Hypothalamus (tissue), 51 donors: ENCODE measurements at regions not wholly inside any gene's neighbourhood (a gene's known extent, or its start where the extent isn't known, plus 50 kb on each side); places are given as distances from the start of the nearest gene placed in this dataset.

Source experiments
- DNase-seq, 51 donors: peaks; one replicate each; lab custom pipeline; 2025; lab: John Stamatoyannopoulos, UW

GRCh38 chr16:85424260-85425073, 188.7 kb upstream of the GSE1 start:
- peak in 4 of 51 donors; percentile 16 to 29 (median 27) for DNase-seq

- no peak for DNase-seq
Measured at GRCh38 chr16:85425074-85425662, 188.0 kb upstream of the GSE1 start.

DNA sequence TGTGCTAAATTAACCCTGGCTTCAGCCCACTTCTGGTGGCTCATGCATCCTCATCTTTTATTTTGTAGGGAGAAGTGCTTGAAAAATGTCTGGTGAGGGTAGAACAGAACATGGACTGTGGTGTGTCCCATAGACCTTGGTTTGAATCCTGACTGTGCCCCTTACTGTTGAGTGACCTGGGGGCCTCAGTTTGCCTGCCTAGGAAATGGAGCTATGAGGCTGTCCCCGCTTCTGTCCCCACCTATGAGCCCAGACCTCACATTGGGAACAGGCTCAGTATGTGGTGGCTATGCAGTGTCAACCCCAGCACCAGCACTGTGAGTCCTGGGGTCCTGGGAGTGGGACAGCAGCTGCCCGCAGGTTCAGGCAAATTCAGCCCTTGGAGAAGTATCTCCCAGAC, 186.3 kb upstream of the GSE1 start:
- no peak for DNase-seq

- peak in 3 of 51 donors; percentile 20 to 33 (median 31) for DNase-seq
Measured at GRCh38 chr16:85428168-85428898, 184.8 kb upstream of the GSE1 start.

DNA sequence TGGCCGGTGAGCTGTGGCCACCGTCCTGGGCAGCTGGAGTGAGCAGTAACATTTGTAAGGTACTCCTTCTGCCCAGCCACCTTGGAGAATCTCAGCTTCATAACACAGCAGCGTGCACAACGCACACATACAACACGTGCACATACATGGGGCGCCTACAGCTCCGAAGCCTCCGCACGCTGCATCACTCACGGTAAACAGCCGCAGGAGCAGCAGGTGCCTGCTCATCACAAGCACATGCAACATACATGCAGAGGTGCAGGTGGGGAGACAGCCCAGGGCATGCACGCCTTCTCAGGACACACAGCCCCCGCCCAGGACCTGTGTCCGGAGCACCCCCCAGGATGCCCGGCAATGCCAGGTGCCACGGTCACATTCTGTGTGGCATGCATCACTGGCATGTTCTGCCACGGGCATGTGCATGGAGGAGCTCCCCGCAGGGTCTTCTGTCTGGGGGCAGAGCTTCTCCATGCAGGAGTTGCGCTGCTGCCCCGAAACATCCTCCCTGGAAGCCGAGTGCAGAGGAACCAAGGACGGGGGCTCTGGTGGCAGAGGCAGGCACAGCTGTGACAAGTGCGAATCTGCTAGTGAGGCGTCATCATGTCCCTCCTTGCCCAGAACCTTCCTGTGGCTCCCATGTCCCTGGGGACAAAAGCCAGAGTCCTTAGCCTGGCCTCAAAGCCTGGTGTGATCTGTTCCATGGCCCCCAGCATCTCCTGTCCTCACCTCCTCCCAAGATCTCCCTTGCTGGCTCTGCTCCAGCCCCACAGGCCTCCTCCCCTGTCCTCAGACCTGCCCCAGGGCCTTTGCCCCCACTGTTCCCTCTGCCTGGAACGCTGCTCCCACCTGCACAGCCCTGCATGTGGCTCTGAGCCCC, 184.0 kb upstream of the GSE1 start:
- no peak for DNase-seq

DNA sequence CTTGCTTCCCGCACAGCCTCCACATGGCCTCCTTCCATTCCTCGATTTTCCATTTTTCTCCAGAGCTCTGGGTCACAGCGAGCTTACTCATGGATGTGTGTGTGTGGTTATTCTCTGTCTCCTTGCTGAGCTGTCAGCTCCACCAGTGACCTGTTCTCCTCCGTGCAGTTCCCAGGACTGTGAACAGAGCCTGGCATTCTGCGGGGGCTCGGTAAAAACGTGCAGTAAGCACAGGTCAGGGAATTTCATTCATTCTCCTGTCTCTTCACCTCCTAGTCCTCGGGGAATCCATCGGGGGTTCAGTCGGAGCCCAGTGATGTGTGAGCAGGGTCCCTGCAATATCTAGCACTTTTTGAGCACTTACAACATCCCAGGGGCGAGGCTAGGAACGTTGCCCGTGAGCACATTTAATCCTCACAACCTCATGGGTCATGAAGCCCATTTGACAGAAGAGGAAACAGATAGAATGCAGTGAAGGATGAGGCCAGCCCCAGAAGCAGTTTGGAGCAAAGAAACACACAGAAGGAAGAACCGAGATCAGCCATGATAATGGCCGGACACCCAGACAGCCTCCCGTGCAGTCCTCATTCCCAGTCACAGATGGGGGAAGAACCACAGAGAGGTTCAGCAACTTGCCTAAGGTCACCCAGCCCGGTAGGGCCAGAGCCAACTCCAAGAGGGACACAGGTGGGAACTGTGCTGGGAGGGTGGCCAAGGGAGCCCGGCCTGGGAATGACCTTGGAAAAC, 183.2 kb upstream of the GSE1 start:
- no peak for DNase-seq

- DNase-seq, result no peak
Measured at GRCh38 chr16:85430523-85431421, 182.3 kb upstream of the GSE1 start.

DNA sequence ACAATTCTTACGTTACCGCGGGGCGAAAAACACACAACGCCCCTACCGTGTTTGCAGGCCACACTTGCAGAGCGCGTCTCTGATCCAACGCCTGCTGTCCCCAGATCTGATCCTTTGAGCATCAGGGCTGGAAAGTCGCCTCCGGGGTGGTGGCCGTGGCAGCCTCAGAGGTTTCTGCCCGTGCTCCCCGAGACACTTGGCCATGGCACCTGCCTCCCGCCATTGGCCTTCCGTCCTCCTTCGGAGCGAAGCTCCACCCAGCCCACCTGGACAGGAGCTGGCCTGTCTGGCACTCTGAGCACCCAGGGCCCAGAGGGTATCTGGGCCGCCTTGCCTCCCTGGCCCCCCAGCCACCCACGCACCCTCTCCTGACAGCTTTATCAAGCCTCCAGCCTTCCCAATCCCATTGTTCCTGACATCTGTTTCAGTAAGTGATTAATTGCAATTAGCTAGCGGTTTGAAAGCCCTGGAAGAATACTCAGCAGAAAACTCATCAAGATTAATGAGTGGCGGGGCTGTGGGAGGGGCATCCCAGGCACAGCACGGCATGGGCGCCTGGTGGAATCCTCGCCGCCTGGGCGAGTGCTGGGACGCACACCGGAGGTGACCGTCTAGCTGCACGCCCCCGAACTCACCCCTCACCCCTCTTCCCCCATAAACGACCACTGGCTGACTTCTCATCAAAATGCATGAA, 181.5 kb upstream of the GSE1 start:
- DNase-seq, result no peak

GRCh38 chr16:85432606-85433005, 180.5 kb upstream of the GSE1 start:
- DNase-seq, result no peak

DNA sequence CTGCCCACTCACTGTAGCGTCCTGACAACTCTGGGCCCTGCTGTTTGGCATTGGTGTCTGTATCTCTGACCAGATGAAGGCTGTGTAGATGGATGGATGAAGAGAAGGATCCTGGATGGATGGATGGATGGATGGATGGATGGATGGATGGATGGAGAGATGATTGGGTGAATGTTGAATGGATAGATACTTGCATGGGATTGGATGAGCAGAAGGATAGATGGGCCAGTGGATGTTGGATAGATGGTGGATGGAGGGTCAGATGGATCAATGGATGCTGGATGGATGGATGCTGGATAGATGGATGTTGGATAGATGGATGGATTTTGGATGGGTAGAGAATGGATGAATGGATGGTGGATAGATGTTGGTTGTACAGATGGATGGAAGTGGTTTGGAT, 179.6 kb upstream of the GSE1 start:
- no peak for DNase-seq

- no peak for DNase-seq
Measured at GRCh38 chr16:85435286-85435685, 177.8 kb upstream of the GSE1 start.

GRCh38 chr16:85435700-85436099, 177.4 kb upstream of the GSE1 start:
- no peak for DNase-seq

DNA sequence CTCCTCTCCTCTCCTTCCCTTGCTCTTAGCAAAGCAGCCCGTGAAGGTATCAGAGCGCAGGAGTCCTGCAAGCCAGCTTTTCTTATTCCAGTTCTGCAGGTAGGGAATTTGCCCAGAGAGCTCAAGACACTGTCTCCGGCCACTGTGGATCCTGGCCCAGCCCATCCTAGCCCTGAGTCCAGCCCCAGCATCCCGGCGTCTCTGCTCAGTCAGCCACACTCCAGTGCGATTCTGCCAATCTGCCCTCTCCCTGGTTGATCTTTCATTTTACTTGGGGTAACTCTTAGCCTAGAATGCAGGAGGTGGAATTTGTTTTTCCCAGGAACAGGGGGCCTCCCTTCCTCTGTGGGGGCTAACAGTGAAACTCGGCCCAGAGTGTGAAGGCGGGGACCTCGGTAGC, 176.9 kb upstream of the GSE1 start:
- DNase-seq, result no peak

GRCh38 chr16:85436636-85437165, 176.4 kb upstream of the GSE1 start:
- peak in 4 of 51 donors; percentile 12 to 27 (median 16) for DNase-seq

- DNase-seq, result no peak
Measured at GRCh38 chr16:85437166-85438052, 175.7 kb upstream of the GSE1 start.

DNA sequence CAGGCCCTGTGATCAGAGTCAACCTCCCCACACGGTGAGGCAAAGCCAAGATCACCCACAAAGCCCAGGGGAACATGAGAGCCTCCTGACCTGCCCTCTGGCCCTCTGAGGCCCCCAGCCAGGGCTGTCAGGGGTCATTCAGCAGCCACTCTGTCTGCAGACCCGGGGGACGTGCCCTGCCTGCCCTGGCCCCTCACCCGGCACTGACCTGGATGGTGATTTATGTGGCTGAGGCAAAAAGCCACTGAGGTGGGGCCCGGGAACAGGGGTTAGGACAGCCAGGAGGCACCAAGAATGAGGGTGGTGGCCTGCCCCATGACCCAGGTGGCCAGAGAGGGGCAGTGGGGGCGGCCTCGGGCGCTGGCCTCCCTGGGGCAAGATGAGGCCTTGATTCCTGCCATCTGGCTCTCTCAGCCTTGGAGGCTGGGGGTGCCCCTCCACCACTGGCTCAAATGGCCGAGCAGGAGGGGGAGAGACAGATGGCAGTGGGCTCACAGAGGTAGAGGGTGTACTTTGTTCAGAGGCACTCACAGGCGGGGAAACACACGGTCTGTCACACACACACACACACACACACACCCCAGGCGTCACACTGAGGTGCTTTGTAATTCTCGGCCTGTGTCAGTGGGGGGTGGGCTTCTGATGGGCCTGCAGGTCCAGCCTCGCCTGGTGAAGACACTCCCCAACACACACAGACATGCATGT, 174.0 kb upstream of the GSE1 start:
- DNase-seq, result no peak
